Right hindlimb (tissue), 1 donor: ENCODE measurements at regions not wholly inside any gene's neighbourhood (a gene's known extent, or its start where the extent isn't known, plus 50 kb on each side); places are given as distances from the start of the nearest gene placed in this dataset.
"Not testable (repeated sequence)": the region's sequence is repeated elsewhere in the genome, so short reads cannot be mapped to it uniquely, and the experiment has no call there.

ENCODE experiments used
- DNase-seq: peaks from one replicate; pipeline ENCODE4 v3.0.0-alpha.2; 2018

GRCh38 chr6:141562851-141563763 lies 569.6 kb upstream of the GJE1 start:
- peak; percentile 85 for DNase-seq

- peak; percentile 27 for DNase-seq
These were observed 570.4 kb upstream of the GJE1 start for GRCh38 chr6:141562186-141562811.

GRCh38 chr6:141561154-141561553 lies 571.6 kb upstream of the GJE1 start:
- DNase-seq: no peak

- DNase-seq: no peak
These were observed 580.3 kb upstream of the GJE1 start for GRCh38 chr6:141552463-141552862.

- DNase-seq: no peak
These were observed 580.7 kb upstream of the GJE1 start for GRCh38 chr6:141552031-141552430.

DNA sequence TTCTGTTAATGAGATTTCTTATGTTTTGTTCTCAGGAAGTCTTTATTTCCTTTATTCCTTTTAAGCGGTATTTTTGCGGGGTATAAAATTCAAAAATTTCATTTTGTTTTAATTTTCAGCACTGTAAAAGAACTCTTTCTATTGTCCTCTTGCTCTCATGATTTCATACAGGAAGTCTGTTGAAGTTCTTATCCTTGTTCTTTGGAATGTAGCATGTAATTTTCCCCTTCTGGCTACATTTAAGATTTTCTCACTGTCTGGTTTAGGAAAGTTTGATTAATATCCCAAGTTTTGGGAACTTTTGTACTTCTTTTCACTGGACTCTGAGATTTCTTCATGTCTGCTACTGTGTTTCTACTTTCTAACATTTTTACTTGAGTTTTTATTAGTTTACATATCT lies 581.4 kb upstream of the GJE1 start:
- DNase-seq: no peak

GRCh38 chr6:141550471-141550870 lies 582.3 kb upstream of the GJE1 start:
- no peak for DNase-seq

GRCh38 chr6:141548966-141549365 lies 583.8 kb upstream of the GJE1 start:
- no peak for DNase-seq

GRCh38 chr6:141541581-141542324 lies 591.0 kb upstream of the GJE1 start:
- no peak for DNase-seq

GRCh38 chr6:141540207-141540606 lies 592.5 kb upstream of the GJE1 start:
- no peak for DNase-seq

DNA sequence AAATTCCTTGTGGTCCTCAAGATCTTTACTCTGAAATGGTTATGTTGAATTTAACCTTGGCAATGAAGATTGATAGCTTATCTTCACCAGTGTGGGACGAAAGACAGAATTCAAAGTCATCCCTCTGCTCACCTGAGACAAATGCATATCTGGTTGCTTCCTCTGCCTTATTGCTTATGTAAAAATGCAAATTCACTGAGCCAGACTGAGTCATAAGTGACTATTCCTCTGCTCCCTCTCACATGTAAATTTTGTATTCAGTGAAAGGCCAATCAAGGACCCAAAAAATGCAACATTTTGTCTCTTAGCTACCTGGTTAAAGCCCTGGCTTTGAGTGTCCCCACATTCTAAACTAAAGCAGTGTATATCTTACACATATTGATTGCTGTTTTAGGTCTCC lies 593.1 kb upstream of the GJE1 start:
- no peak for DNase-seq

- no peak for DNase-seq
These were observed 600.5 kb upstream of the GJE1 start for GRCh38 chr6:141532211-141532610.

DNA sequence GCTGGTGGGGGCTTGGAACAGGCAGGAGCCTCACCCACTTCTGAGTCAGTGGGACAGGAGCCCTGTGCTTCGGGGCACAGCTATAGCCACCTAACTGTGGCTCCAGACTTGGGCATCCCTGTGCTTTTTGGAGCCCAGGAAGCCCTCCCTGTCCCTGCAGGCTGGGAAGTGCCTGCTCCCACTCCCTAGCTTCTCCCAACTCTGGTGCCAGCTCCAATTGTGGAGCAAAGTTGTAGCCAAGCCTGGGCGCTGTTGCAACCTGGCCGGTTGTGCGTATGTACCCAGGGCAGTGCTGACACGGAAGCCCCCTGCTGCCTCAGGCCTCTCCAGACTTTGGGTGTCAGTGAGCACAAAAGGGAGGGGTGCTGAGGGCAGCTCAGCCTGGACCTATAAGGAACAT lies 601.7 kb upstream of the GJE1 start:
- no peak for DNase-seq

DNA sequence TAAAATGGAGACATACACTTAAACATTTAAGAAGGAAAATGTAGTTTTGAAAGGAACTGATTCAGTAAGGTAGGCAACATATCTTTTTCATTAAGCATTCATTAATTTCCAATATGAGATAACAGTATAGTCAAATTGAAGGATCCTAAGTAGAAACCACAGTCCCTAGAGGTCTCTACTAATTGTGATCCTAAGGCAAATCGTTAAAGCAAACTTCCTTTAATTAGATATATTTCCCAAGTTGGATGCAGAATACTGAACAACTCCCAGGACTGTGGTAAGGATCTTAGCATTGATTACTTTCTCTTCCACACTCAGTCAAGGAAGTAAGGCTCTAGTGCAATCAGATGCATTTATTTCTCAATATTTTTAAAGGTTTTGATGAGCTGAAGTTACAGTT lies 604.1 kb upstream of the GJE1 start:
- DNase-seq: no peak

DNA sequence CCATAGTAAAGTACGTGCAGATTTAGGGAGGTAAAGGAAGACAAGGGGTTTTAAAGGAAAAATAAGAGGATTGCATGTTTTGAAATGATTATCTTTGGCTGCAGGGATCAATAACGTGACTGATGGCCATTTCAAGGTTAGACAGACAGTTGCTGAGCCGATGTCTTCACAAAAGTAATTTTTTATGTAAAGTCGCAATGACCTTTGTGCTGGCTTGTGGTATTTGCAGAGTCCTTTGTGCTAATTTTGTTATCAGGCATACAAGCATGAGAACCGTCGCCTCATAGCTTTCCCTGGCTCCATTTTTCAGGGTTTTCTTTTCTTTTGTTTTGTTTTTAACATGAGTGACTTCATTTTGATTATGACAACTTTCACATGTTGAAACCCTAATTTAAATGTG lies 605.7 kb upstream of the GJE1 start:
- no peak for DNase-seq

DNA sequence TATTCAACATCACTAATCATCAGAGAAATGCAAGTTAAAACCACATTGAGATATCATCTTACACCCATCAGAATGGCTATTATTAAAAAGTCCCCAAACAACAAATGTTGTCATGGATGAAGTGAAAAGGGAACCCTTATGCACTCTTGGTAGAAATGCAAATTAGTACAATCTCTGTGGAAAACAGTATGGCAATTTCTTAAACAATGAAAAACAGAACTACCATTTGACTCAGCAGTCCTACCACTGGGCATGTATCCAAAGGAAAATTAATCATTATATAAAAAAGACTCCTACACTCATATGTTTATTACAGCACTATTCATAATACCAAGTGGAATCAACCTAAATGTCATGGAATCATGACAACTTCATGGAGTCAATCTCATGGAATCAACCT lies 611.3 kb upstream of the GJE1 start:
- DNase-seq: no peak

DNA sequence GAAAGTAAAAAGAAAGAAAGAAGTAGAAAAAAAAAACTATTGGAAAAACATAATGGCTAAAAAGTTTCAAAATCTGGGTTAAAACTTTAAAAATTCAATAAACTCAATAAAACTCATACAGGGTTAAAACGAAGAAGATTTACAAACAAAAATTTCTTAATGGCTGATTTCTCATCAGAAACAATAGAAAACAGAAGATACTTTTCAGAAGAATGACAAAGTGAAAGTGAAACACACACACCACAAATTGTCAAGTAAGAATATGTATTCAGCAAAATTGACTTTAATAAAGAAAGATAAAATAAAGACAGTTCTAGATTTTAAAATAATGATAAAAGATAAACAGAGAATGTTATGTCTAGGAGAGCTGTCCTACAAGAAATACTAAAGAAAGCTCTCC lies 618.9 kb upstream of the GJE1 start:
- no peak for DNase-seq

- no peak for DNase-seq
These were observed 621.9 kb upstream of the GJE1 start for GRCh38 chr6:141510803-141511202.

DNA sequence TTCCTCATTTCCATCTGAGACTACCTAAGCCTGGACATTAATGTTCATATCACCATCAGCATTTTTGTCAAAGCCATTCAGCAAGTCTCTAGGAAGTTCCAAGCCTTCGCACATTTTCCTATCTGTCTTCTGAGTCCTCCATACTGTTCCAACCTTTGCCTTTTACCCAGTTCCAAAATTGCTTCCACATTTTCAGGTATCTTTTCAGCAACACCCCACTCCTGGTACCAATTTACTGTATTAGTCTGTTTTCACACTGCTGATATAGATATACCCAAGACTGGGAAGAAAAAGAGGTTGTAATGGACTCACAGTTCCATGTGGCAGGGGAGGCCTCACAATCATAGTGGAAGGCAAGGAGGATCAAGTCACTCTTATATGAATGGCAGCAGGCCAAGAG lies 626.7 kb upstream of the GJE1 start:
- DNase-seq: not testable (repeated sequence)

GRCh38 chr6:141504318-141504717 lies 628.4 kb upstream of the GJE1 start:
- DNase-seq: not testable (repeated sequence)

GRCh38 chr6:141501616-141502015 lies 631.1 kb upstream of the GJE1 start:
- DNase-seq: no peak

GRCh38 chr6:141498977-141499376 lies 633.7 kb upstream of the GJE1 start:
- no peak for DNase-seq

GRCh38 chr6:141492521-141493284 lies 640.0 kb upstream of the GJE1 start:
- no peak for DNase-seq
